ENCODE measurements at regions not wholly inside any gene's neighbourhood (a gene's known extent, or its start where the extent isn't known, plus 50 kb on each side); places are given as distances from the start of the nearest gene placed in this dataset.
"Not testable (repeated sequence)": the region's sequence is repeated elsewhere in the genome, so short reads cannot be mapped to it uniquely, and the experiment has no call there.

DNA sequence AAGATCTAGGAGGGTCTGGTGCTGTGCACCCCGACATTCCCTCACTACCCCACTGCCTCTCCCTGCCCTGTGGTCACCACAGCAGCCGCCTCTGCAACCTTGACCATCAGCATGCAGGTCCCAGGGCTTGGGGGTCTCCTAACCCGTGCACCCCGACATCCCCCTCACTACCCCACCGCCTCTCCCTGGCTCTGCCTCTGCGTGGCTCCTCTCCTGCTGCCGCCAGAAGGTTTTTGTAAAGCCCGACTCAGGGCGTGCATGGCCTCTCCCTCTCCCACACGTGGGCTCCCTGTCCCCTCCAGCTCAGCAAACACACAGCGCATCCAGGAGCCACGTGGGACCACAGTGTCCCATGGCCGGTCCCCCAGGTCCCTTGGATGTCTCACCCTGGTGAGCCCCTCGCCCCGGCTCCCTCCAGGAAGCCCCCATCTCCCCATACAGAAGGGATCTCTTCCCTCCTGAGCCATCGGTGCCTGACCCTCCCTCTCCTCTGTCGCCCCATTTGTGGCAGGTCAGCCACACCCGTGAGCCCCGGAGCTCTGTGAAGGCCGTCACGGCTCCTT lies 112.5 kb upstream of the LPCAT1 start:
- DNase-seq (ENCODE audit: low read depth), result not testable (repeated sequence)

DNA sequence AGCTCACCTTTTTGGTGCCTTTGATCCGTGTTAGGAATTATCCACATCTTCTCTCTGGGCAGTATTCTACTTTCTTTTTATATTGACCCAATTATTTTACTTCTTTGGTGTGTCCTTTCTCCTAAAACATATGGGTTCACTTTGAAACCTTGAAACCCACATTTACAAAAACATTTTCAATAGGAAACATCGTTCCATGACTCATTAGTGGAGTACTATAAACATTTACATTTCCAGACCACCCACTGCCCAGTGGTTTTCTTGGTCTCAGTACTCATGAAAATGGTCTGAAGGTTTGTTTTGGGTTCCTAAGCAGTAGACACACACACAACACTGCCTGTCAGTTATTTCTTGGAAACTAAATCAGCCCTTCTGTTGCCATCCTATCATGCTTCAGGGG lies 111.7 kb upstream of the LPCAT1 start:
- DNase-seq (ENCODE audit: low read depth), result not testable (repeated sequence)

DNA sequence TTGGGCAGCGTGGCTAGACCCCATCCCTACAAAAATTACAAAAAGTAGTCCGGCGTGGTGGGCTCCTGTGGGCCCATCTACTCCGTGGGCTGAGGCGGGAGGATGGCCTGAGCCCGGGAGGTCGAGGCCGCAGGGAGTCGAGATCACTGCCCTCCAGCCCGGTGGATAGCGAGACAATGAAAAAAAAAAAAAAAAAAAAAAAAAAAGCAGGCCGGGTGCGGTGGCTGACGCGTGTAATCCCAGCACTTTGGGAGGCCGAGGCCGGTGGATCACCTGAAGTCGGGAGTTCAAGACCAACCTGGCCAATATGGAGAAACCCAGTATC lies 110.5 kb upstream of the LPCAT1 start:
- no peak for DNase-seq (ENCODE audit: low read depth)

DNA sequence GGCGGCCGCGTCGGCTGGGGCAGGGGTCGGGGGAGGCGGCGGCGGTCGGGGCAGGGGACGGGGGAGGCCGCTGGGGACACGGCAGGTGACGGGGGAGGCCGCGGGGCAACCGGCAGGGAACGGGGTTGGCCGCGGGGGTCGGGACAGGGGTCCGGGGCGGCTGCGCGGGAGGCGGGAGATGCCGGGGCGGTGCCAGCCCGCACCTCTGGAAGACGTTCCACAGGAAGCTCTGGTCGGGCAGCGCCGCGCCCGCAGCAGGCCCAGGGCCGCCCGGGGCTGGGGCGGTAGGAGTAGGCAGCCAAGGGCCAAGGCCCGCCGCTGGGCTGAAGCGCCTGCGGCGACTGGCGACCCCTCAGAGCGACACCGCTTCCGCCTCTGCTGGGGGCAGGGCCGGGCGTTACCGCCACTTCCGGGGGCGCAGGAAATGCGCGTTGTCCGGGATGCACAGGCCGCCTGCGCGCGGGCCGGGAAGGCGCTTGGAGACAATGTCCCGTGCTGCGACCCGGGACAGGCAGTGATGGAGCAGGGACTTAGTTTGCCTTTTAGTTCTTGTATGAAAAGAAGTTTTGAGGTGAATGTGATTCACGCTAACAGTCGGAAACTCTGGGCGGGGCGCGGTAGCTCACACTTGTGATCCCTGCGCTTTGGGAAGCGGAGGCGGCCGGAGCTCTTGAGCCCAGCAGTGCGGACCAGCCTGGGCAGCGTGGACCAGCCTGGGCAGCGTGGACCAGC lies 110.0 kb upstream of the LPCAT1 start:
- peak; percentile 32 for DNase-seq (ENCODE audit: low read depth)

DNA sequence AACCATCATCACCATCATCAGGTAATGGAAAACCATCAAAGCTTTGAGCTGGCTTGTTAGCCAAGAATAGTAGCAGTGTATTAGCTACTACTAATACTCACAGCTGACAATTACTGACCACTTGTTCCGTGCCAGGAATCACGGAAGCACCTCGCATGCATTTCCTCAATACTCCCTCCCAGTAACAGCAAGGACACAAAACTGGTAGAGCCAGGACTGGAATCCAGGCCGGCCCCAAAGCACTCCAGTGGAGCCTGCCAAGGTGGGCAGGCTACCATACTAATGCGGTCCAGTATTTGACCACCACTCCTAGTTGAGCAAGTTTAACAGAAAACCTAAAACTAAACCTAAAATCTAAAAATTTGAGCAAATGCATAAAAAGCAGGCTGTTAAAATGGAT lies 107.2 kb upstream of the LPCAT1 start:
- DNase-seq (ENCODE audit: low read depth), result not testable (repeated sequence)

DNA sequence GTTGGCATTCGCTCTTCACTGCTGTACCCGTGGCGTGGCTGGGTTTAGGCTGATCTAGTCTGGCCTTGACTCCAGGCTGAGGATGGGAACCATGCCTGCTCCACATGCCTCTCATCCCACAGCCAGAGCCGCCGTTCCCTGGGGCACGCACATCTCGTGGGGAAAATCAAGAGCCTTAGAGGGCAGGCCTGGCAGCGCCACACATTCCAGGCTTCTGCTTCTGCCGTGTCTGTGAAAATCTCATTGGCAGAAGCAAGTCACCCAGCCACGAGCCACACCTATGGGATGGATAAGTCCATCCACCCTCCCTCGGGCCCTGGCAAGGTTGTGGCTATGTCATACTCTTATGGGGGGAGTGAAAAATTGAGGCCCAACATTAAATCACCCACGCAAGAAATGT lies 102.6 kb upstream of the LPCAT1 start:
- DNase-seq (ENCODE audit: low read depth), result not testable (repeated sequence)

DNA sequence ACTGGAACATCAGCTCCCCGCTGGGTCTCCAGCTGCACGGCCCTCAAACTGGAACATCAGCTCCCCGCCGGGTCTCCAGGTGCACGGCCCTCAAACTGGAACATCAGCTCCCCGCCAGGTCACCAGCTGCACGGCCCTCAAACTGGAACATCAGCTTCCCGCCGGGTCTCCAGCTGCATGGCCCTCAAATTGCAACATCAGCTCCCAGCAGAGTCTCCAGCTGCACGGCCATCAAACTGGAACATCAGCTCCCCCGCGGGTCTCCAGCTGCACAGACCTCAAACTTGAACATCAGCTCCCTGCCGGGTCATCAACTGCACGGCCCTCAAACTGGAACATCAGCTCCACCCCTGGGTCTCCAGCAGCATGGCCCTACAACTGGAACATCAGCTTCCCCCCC lies 95.8 kb upstream of the LPCAT1 start:
- DNase-seq (ENCODE audit: low read depth), result not testable (repeated sequence)

DNA sequence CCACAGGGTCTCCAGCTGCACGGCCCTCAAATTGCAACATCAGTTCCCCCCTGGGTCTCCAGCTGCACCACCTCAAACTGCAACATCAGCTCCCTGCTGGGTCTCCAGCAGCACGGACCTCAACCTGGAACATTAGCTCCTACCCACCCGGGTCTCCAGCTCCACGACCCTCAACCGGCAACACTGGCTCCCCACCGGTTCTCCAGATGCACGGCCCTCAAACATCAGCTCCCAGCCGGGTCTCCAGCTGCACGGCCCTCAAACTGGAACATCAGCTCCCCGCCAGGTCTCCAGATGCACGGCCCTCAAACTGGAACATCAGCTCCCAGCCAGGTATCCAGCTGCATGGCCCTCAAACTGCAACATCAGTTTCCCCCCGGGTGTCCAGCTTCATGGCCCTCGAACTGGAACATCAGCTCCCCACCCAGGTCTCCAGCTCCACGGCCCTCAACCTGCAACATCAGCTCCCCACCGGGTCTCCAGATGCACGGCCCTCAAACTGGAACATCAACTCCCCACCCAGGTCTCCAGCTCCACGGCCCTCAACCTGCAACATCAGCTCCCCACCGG lies 94.6 kb upstream of the LPCAT1 start:
- DNase-seq (ENCODE audit: low read depth), result not testable (repeated sequence)

DNA sequence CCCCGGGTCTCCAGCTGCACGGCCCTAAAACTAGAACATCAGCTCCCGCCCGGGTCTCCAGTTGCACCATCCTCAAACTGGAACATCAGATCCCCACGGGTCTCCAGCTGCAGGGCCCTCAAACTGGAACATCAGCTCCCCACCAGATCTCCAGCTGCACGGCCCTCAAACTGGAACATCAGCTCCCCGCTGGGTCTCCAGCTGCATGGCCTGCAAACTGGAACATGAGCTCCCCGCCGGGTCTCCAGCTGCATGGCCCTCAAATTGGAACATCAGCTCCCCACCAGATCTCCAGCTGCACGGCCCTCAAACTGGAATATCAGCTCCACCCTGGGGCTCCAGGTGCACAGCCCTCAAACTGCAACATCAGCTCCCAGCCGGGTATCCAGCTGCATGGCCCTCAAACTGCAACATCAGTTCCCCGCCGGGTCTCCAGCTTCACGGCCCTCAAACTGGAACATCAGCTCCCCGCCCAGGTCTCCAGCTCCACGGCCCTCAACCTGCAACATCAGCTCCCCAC lies 93.5 kb upstream of the LPCAT1 start:
- DNase-seq (ENCODE audit: low read depth), result not testable (repeated sequence)

DNA sequence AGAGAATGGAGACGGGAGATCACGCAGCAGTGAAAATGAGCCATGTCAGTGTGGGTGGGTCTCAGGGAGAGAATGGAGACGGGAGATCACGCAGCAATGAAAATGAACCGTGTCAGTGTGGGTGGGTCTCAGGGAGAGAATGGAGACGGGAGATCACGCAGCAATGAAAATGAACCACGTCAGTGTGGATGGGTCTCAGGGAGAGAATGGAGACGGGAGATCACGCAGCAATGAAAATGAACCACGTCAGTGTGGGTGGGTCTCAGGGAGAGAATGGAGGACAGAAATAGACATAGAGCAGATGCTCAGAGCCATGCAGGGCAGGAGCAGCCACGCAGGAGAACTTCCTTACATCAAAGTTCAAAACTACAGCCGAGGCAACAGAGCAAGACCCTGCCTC lies 89.8 kb upstream of the LPCAT1 start:
- not testable (repeated sequence) for DNase-seq (ENCODE audit: low read depth)

DNA sequence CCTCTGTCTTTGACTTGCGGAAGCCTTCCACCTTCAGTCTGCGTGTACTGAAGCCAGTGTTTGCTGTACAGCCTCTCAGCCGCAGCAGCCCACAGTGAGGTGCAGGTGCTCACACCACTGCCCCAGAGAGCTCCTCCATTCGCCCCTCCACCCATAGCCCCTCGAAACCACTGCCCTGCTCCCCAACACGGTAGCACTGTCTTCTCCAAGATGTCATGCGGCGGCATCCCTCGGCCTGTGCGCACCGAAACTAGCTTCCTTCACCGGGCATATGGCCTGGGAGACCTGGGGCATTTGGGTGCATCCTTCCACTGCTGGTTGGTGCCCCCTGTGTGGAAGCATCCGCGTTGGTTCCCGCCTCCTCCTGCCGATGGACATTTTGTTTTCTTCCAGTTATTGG lies 86.8 kb upstream of the LPCAT1 start:
- not testable (repeated sequence) for DNase-seq (ENCODE audit: low read depth)

DNA sequence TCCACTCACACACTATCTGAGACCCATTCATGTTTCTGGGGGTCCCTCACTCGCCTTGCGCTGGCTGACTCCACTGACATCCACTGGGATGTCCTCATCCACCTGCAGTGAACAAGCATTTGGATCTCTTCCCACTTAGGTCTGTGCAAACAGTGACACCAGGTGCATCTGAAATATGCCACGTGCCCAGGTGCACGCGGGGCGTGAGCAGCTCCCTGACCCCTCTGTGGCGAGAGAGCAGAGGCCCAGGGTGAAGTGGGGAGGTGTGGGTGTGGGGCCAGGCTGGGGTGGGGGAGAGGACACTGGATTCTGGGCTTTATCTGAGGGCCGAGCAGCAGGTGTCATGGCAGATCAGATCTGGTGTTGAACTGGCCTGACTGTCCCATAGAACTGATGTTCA lies 85.4 kb upstream of the LPCAT1 start:
- not testable (repeated sequence) for DNase-seq (ENCODE audit: low read depth)

DNA sequence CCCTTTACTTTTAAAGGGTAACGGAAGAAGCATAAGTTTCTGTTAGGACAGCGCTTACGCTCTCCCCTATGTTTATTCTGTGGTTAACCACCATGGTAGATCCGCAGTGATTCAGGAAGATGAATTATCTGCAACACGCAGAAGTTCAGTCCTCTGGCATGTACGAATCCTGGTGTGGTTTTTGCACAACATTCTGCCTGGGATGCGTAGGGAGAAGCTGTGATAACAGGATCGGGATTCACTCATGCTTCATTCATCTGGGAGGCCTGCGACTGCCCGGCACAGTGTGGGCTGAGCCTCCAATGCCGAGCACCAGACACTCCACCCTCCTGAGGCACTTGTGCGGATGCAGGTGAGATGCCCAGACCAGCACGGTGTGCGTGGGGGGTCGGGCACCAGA lies 84.6 kb upstream of the LPCAT1 start:
- DNase-seq (ENCODE audit: low read depth), result peak; percentile 27

DNA sequence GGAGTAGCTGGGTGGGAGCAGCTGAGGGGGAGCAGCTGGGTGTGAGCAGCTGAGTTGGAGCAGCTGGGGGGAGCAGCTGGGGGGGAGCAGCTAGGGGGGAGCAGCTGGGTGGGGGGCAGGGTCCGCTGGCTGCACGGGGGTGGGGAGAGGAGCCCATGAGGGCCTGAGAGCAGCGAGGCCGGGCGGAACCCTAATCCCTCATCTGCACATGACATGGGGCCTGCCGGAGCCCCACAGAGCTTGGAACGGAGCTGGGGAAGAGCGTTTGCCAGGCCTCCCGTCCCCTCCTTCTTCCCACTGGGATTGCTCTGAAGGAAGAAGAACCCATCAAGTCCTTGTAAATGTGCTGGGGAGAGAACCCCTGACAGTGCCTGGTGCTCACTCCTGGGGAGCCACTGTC lies 83.2 kb upstream of the LPCAT1 start:
- DNase-seq (ENCODE audit: low read depth), result not testable (repeated sequence)

DNA sequence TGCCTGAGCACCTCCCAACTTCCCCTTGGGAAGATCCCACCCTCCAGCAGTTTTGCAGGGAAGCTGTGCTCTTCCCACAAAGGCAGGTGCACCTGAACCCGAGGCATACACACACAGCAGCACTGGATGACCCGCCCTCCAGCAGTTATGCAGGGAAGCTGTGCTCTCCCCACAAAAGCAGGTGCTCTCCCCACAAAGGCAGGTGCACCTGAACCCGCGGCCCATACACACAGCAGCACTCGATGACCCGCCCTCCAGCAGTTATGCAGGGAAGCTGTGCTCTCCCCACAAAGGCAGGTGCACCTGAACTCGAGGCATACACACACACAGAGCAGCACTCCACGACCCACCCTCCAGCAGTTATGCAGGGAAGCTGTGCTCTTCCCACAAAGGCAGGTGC lies 80.2 kb upstream of the LPCAT1 start:
- not testable (repeated sequence) for DNase-seq (ENCODE audit: low read depth)

DNA sequence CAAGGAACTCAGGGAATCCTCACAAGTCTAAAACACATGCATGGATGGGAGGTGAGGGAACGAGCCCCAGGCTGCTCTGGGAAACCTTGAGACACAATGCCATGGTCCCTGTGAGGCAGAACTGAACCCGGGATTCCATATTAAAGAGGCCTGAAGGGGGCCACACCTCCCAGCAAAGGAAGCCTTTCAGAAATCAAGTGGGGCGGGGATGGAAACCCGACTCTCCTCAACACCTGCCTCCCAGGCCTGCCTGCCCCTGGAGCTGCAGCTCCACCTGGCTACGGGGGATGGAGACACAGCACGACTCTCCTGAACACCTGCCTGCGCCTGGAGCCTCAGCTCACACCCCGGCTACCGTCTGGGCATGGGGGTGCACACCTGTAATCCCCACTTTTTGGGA lies 77.8 kb upstream of the LPCAT1 start:
- not testable (repeated sequence) for DNase-seq (ENCODE audit: low read depth)

DNA sequence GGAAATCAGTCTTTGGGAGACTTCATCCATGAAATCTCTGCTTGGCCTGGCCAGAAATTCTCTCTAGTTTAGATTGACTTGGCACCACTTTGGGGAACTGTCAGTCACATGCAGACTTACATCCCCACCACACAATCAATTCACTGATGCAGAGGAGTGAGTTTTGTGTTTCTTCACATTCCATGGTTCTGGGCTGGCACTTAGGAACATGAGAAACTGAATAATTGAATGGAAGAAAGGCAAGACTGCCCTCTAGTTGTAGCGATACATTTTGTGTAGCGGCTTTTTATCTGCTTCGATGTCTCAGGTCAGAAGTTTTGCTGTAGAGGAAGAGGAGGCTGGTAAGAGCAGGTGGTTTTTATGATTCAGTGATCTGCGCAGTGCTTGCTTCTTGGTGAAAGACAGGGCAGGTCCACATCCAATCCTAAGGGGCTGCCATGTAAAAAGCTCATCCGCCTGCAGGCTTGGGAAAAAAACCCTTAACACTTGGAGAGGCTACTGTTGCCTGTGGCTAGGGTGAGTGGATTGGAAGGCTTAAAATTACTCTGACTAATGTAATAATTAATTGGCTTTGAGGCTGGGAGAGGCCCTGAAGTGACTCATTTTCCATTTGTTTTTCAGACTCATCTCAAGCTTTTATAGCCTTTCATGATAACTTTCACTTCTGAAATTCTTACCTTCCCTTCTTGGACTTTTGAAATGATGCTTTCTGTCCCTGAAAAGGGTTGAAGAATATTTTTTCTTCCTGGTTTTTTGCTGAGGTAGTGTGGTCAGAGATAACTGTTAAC lies 75.4 kb upstream of the LPCAT1 start:
- peak; percentile 11 for DNase-seq (ENCODE audit: low read depth)

DNA sequence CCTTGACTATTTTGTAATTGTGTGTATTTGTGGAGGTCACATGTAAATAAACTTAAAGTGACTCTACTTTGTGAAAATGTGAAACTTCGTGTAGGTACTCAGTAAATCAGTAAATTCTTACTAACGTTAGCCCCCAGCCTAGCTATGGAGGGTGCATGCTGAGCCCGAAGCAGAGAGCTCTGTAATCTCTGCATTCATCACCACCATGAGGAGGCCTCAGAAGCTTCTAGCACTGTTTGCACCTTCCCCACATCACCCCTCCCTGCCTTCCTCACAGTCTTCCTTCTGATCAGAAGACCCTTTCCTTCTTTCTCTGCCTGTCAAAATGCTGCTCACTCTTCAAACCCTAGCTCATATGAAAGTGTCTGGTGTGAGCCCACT lies 73.3 kb upstream of the LPCAT1 start:
- DNase-seq (ENCODE audit: low read depth), result not testable (repeated sequence)

DNA sequence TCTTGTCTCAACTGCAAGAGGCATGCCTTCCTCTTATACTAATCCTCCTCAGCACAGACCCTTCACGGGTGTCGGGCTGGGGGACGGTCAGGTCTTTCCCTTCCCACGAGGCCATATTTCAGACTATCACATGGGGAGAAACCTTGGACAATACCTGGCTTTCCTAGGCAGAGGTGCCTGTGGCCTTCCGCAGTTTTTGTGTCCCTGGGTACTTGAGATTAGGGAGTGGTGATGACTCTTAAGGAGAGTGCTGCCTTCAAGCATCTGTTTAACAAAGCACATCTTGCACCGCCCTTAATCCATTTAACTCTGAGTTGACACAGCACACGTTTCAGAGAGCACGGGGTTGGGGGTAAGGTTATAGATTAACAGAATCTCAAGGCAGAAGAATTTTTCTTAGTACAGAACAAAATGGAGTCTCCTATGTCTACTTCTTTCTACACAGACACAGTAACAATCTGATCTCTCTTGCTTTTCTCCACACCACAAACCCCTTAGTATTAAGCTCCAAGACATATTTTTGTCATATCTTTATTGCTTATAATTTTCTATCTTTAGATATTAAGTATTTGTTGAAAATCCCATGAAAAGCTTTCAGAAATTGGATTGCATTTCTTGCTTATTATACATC lies 72.8 kb upstream of the LPCAT1 start:
- DNase-seq (ENCODE audit: low read depth), result not testable (repeated sequence)

DNA sequence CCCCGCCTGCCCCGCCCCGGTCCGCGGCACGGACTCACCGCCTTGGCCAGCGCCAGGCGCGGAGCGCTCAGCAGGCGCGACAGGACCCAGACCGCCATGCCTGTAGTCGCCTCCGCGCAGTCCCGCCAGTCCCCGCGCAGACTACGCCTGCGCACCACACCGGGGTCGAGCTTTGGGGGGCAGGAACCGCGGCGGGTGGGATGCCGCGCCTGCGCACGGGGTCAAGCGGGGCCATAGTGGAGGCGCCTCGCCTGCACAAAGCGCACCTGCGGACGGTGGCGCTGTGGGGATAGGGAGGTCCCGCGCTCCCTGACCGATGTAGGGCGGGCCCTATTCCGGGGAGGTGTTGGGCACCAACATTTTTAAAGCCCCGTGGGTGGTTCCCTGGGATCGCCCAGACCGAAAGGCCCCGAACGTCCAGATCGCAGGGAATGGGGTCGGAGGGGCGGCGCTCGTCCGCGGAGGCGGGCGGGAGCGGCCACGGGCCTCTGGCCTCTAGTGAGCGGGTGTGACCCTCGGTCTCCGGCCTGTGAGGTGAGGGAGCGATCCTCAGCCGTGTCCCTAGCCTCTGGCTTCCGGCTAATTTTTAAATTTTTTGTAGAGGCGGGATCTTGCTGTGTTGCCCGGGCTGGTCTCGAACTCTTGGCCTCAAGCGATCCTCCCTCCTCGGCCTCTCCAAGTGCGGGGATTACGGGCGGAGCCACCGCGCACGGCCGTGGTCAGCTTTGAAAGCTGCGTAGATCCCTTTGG lies 70.8 kb upstream of the LPCAT1 start:
- DNase-seq (ENCODE audit: low read depth), result no peak

DNA sequence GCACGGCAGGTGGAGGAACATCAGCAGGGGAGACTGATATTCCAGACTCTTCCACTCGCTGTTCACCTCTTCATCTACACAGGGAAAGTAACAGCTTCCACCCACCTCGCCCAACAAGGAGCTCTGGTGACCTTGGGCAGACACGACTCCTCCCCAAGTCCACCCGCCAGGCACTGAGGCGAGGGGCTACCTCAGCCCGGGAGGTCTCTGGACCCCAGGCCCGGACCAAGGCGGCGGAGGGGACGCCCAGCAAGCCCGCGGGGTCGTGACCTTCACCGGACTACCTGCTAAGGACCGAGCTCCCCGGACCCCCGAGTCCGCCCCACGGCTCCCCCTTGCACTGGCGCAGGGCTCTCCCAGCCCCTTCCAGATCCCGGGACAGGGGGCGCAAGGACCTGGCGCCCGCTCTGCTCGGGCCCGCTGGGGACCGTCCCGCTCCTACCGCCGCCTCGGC lies 70.2 kb upstream of the LPCAT1 start:
- DNase-seq (ENCODE audit: low read depth), result no peak
